Neural progenitor cell (in vitro differentiated cells): ENCODE measurements at regions not wholly inside any gene's neighbourhood (a gene's known extent, or its start where the extent isn't known, plus 50 kb on each side); places are given as distances from the start of the nearest gene placed in this dataset.
"Not testable (repeated sequence)": the region's sequence is repeated elsewhere in the genome, so short reads cannot be mapped to it uniquely, and the experiment has no call there.

Experiments
- CTCF ChIP-seq: fragments of 200-600 bp; sonication (generic); IDR thresholded peaks from 2 replicates; pipeline ENCODE4 v1.5.1; 2017; ENCODE audit warnings: antibody characterized with exemption, mild to moderate bottlenecking
- EZH2 ChIP-seq: fragments of 200-600 bp; sonication (generic); IDR thresholded peaks from 2 replicates; pipeline ENCODE4 v1.6.1; 2017; ENCODE audit warnings: antibody characterized with exemption, mild to moderate bottlenecking, moderate library complexity

- not testable (repeated sequence) for TF ChIP-seq CTCF, EZH2
These were observed 117.9 kb downstream of the ARL4C start for GRCh38 chr2:234378958-234379357.
